ENCODE measurements at regions not wholly inside any gene's neighbourhood (a gene's known extent, or its start where the extent isn't known, plus 50 kb on each side); places are given as distances from the start of the nearest gene placed in this dataset.

GRCh38 chr1:38268226-38268625 lies 221.6 kb upstream of the POU3F1 start:
- no peak overlapping the region for H3K4me2 ChIP-seq (ENCODE audit: insufficient read depth, low read length)
- FAIRE-seq (no peak), DNase-seq (ENCODE audit: low read depth, low spot score) (no peak)
- no peak overlapping the region for H3K9ac ChIP-seq (replicated peaks; ENCODE audit: extremely low read depth, insufficient read depth, low read length)
- CTCF ChIA-PET: no interaction called here
- no peak overlapping the region for H3K27ac ChIP-seq (ENCODE audit: insufficient read depth, low read depth, low read length)
- intact Hi-C loops (cut with micrococcal nuclease) (no loop called here), dilution Hi-C loops (cut with MboI; ENCODE audit: extremely low pct_ligation_motif_present, low sequenced_read_pairs) (no loop called here)
- H2AFZ ChIP-seq (ENCODE audit: low read depth, low read length): no peak overlapping the region
- BruUV-seq (replicated peaks): no TSS peak
- no peaks in the 10 kb centered on the region for H3K79me2 ChIP-seq (ENCODE audit: control insufficient read depth, insufficient read depth, low read length)
- H3K4me3 ChIP-seq (replicated peaks in 1 of 3; ENCODE audit: insufficient read depth in 1 of 3, low read depth in 1 of 3, low read length in 3 of 3): no peak overlapping the region
- no peaks in the 10 kb centered on the region for H4K20me1 ChIP-seq (replicated peaks; ENCODE audit: control insufficient read depth, extremely low read depth, insufficient read depth, low read length)
- no peaks in the 10 kb centered on the region for H3K9me3 ChIP-seq (replicated peaks; ENCODE audit: control insufficient read depth, insufficient read depth, low read length)
- H3K4me1 ChIP-seq (ENCODE audit: control insufficient read depth, extremely low read depth, insufficient read depth, low read length): no peaks in the 10 kb centered on the region
- no peaks in the 10 kb centered on the region for H3K9me1 ChIP-seq (replicated peaks; ENCODE audit: control insufficient read depth, extremely low read depth, insufficient read depth, low read length)
- no peaks in the 10 kb centered on the region for H3K36me3 ChIP-seq (ENCODE audit: control insufficient read depth in 2 of 2, extremely low read depth in 1 of 2, insufficient read depth in 2 of 2, low read length in 2 of 2)
- POLR2A ChIA-PET: no interaction called here
- H3K27me3 ChIP-seq (ENCODE audit: control insufficient read depth in 2 of 2, insufficient read depth in 2 of 2, low read length in 2 of 2): peaks cover 0 to 4% of the 10 kb centered on the region in 2 experiments
- TF ChIP-seq POLR2A (IDR thresholded peaks at IDR 0.05; ENCODE audit: low read depth, low read length): no peak
- no peak for TF ChIP-seq CTCF (IDR thresholded peaks at IDR 0.05; ENCODE audit: extremely low read depth in 1 of 2, insufficient read depth in 1 of 2, low read depth in 1 of 2, low read length in 2 of 2)
- no peak for TF ChIP-seq GATA2 (IDR thresholded peaks at IDR 0.05; ENCODE audit: insufficient read depth, insufficient read length, low read depth, low read length)
- no peak for TF ChIP-seq FOS (IDR thresholded peaks at IDR 0.05; ENCODE audit: borderline replicate concordance, insufficient read depth, low read length)

GRCh38 chr1:38267037-38268036 lies 220.7 kb upstream of the POU3F1 start:
- Histone ChIP-seq H3K27ac (ENCODE audit: insufficient read depth, low read depth, low read length) (no peak overlapping the region), H2AFZ (ENCODE audit: low read depth, low read length) (no peak overlapping the region), H3K9me1 (replicated peaks; ENCODE audit: control insufficient read depth, extremely low read depth, insufficient read depth, low read length) (no peaks in the 10 kb centered on the region), H3K4me2 (ENCODE audit: insufficient read depth, low read length) (no peak overlapping the region), H3K9me3 (replicated peaks; ENCODE audit: control insufficient read depth, insufficient read depth, low read length) (no peaks in the 10 kb centered on the region), H3K4me3 (replicated peaks in 1 of 3; ENCODE audit: insufficient read depth in 1 of 3, low read depth in 1 of 3, low read length in 3 of 3) (no peak overlapping the region), H3K9ac (replicated peaks; ENCODE audit: extremely low read depth, insufficient read depth, low read length) (no peak overlapping the region), H3K27me3 (ENCODE audit: control insufficient read depth in 2 of 2, insufficient read depth in 2 of 2, low read length in 2 of 2) (peaks cover 0 to 4% of the 10 kb centered on the region in 2 experiments), H3K4me1 (ENCODE audit: control insufficient read depth, extremely low read depth, insufficient read depth, low read length) (no peaks in the 10 kb centered on the region), H4K20me1 (replicated peaks; ENCODE audit: control insufficient read depth, extremely low read depth, insufficient read depth, low read length) (no peaks in the 10 kb centered on the region), H3K36me3 (ENCODE audit: control insufficient read depth in 2 of 2, extremely low read depth in 1 of 2, insufficient read depth in 2 of 2, low read length in 2 of 2) (no peaks in the 10 kb centered on the region), H3K79me2 (ENCODE audit: control insufficient read depth, insufficient read depth, low read length) (no peaks in the 10 kb centered on the region)
- TF ChIP-seq EZH2 (IDR thresholded peaks at IDR 0.05; ENCODE audit: borderline replicate concordance, low read depth, low read length, severe bottlenecking): no peak
- no peak for TF ChIP-seq MAX (IDR thresholded peaks at IDR 0.05; ENCODE audit: insufficient read depth, insufficient read length)
- TF ChIP-seq GATA2 (IDR thresholded peaks at IDR 0.05; ENCODE audit: insufficient read depth, insufficient read length, low read depth, low read length): no peak
- no peak for TF ChIP-seq JUN (IDR thresholded peaks at IDR 0.05; ENCODE audit: borderline replicate concordance, insufficient read depth, insufficient read length, low read depth)
- TF ChIP-seq POLR2A (IDR thresholded peaks at IDR 0.05; ENCODE audit: low read depth, low read length): no peak
- no peak for TF ChIP-seq MYC (IDR thresholded peaks at IDR 0.05; ENCODE audit: low read depth, low read length)
- TF ChIP-seq POLR2AphosphoS5 (IDR thresholded peaks at IDR 0.05; ENCODE audit: insufficient read depth, low read depth, low read length): no peak
- no peak for TF ChIP-seq CTCF (IDR thresholded peaks at IDR 0.05; ENCODE audit: extremely low read depth in 1 of 2, insufficient read depth in 1 of 2, low read depth in 1 of 2, low read length in 2 of 2)
- TF ChIP-seq FOS (IDR thresholded peaks at IDR 0.05; ENCODE audit: borderline replicate concordance, insufficient read depth, low read length): no peak
- dilution Hi-C loops (cut with MboI; ENCODE audit: extremely low pct_ligation_motif_present, low sequenced_read_pairs) (no loop called here), intact Hi-C loops (cut with micrococcal nuclease) (no loop called here)
- BruUV-seq (replicated peaks): no TSS peak
- no peak for FAIRE-seq
- CTCF ChIA-PET: no interaction called here
- DNase-seq (ENCODE audit: low read depth, low spot score): no peak
- POLR2A ChIA-PET: no interaction called here
